NCI-H69 (cell line): ENCODE measurements at regions not wholly inside any gene's neighbourhood (a gene's known extent, or its start where the extent isn't known, plus 50 kb on each side); places are given as distances from the start of the nearest gene placed in this dataset.
A peak's percentile ranks its signal among the peaks of the same experiment; 100 is the strongest.

Experiments
- DNase-seq: peaks from one replicate; lab custom pipeline; 2025; lab: John Stamatoyannopoulos, UW

GRCh38 chr7:26600411-26600810 is 264.0 kb downstream of the SKAP2 start:
- DNase-seq: no peak

GRCh38 chr7:26603631-26604030 is 260.8 kb downstream of the SKAP2 start:
- peak; percentile 85 for DNase-seq

GRCh38 chr7:26608402-26608801 is 256.0 kb downstream of the SKAP2 start:
- no peak for DNase-seq

GRCh38 chr7:26609082-26609481 is 255.3 kb downstream of the SKAP2 start:
- peak; percentile 56 for DNase-seq

GRCh38 chr7:26609532-26609931 is 254.9 kb downstream of the SKAP2 start:
- DNase-seq: peak; percentile 59

- no peak for DNase-seq
Measured at GRCh38 chr7:26612742-26613141, 251.6 kb downstream of the SKAP2 start.

GRCh38 chr7:26614503-26614902 is 249.9 kb downstream of the SKAP2 start:
- no peak for DNase-seq

GRCh38 chr7:26616235-26616634 is 248.2 kb downstream of the SKAP2 start:
- DNase-seq: no peak

- DNase-seq: no peak
Measured at GRCh38 chr7:26617066-26617465, 247.3 kb downstream of the SKAP2 start.
